ENCODE measurements at regions not wholly inside any gene's neighbourhood (a gene's known extent, or its start where the extent isn't known, plus 50 kb on each side); places are given as distances from the start of the nearest gene placed in this dataset.

DNA sequence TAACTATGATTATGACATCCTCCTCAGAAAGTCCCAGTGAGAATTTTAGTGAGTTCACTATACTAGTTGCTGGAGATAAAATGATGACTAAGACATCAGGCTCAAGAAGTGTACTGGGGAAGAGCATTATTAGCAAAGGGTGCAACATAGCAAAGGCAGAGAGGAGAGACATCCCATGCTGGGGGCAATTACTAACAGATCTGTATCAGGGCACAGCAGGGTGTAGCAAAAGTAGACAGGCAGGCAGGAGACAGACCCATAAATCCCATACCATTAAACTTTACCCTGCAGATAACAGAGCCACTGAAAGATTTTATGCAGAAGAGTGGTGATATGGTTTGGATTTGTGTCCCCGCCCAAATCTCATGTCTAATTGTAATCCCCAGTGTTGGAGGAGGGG lies 161.7 kb downstream of the SP3 start:
- no peak for TF ChIP-seq POLR2AphosphoS5 (IDR thresholded peaks at IDR 0.05)
- no peak for TF ChIP-seq POLR2A (IDR thresholded peaks at IDR 0.05)
- TF ChIP-seq, protein P1, sequence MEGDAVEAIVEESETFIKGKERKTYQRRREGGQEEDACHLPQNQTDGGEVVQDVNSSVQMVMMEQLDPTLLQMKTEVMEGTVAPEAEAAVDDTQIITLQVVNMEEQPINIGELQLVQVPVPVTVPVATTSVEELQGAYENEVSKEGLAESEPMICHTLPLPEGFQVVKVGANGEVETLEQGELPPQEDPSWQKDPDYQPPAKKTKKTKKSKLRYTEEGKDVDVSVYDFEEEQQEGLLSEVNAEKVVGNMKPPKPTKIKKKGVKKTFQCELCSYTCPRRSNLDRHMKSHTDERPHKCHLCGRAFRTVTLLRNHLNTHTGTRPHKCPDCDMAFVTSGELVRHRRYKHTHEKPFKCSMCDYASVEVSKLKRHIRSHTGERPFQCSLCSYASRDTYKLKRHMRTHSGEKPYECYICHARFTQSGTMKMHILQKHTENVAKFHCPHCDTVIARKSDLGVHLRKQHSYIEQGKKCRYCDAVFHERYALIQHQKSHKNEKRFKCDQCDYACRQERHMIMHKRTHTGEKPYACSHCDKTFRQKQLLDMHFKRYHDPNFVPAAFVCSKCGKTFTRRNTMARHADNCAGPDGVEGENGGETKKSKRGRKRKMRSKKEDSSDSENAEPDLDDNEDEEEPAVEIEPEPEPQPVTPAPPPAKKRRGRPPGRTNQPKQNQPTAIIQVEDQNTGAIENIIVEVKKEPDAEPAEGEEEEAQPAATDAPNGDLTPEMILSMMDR (IDR thresholded peaks at IDR 0.05), result no peak
- DNase-seq (ENCODE audit: low spot score), result no peak
- Histone ChIP-seq H3K9me3 (no peaks in the 10 kb centered on the region), H3K4me1 (replicated peaks) (no peaks in the 10 kb centered on the region), H3K4me3 (no peak overlapping the region), H3K27ac (no peak overlapping the region), H3K36me3 (no peaks in the 10 kb centered on the region), H3K27me3 (replicated peaks; ENCODE audit: insufficient read depth) (no peaks in the 10 kb centered on the region)
- intact Hi-C loops (cut with DNase I), result no loop called here
- 89% methylated on average over 1 of the region's 1 CpG for WGBS

DNA sequence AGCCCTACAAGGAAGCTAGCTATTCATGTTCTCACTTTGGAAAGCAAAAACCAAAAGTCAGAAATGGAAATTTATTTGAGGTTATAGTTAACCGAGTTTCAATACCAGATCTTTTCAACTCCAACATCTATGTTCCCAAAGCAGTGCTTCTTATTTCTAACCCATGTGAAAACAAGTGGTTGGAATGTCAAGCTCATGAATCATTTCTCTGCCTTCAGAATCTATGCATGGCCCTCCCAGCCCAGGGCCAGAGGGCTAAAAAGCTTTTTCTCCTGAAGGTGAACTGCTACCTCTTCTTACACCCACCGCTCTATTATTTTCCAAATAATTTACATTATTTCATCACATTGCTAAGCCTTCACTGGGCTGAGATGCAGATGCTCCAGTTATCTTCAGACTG lies 158.4 kb downstream of the SP3 start:
- TF ChIP-seq, protein P1 (IDR thresholded peaks at IDR 0.05), result no peak
- TF ChIP-seq POLR2AphosphoS5 (IDR thresholded peaks at IDR 0.05) (no peak), POLR2A (IDR thresholded peaks at IDR 0.05) (no peak)
- WGBS, result 93% methylated on average over 2 of the region's 2 CpGs
- no peaks in the 10 kb centered on the region for H3K9me3 ChIP-seq
- H3K27ac ChIP-seq, result no peak overlapping the region
- no peak for DNase-seq (ENCODE audit: low spot score)
- no peaks in the 10 kb centered on the region for H3K36me3 ChIP-seq
- no peaks in the 10 kb centered on the region for H3K4me1 ChIP-seq (replicated peaks)
- H3K4me3 ChIP-seq, result no peak overlapping the region
- intact Hi-C loops (cut with DNase I), result no loop called here
- no peaks in the 10 kb centered on the region for H3K27me3 ChIP-seq (replicated peaks; ENCODE audit: insufficient read depth)

DNA sequence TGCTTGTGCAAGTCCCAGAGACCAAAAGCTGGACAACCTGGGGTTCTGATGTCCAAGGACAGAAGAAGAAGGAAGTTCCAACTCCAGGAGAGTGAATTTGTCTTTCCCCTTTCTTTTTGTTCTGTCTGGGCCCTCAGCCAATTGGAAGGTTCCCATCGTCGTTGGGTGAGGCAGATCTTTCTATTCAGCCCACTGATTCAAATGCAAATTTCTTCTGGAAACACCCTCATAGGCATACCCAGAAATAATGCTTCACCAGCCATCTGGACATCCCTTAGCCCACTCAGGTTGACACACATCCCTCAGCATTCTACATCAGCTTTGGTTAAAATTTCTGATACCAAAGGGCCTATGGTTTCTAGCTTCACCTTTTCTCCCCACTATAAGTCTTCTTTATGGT lies 156.5 kb downstream of the SP3 start:
- intact Hi-C loops (cut with DNase I), result no loop called here
- no peak for DNase-seq (ENCODE audit: low spot score)
- WGBS, result 26% methylated on average over 2 of the region's 2 CpGs

DNA sequence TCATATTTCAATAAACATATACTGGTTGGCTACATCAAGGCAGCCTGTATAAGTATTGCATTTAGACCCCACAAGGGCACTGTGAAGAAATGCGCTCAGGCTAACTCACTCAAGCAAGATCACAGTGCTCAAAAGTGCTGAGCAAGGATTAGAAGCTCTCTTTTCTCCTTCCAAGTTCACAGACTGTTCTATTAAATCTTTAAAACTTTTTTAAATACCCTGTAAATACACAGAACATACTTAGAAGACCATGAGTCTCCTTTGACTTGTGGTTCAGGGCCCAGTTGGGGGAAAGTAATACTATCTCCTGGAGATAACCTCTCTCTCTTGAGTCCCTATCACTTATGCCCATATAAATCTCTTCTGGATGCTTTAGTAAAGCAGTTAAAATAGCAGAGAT lies 152.9 kb downstream of the SP3 start:
- intact Hi-C loops (cut with DNase I), result no loop called here
- WGBS, result 72% methylated on average over 1 of the region's 1 CpG
- DNase-seq (ENCODE audit: low spot score), result no peak
- Histone ChIP-seq H3K4me3 (no peak overlapping the region), H3K4me1 (replicated peaks) (no peaks in the 10 kb centered on the region), H3K36me3 (no peaks in the 10 kb centered on the region), H3K27ac (no peak overlapping the region), H3K9me3 (no peaks in the 10 kb centered on the region), H3K27me3 (replicated peaks; ENCODE audit: insufficient read depth) (no peaks in the 10 kb centered on the region)
- TF ChIP-seq POLR2A (IDR thresholded peaks at IDR 0.05) (no peak), POLR2AphosphoS5 (IDR thresholded peaks at IDR 0.05) (no peak)
- TF ChIP-seq, protein P1 (IDR thresholded peaks at IDR 0.05), result no peak

More for the DNA sequence above, 156.5 kb downstream of the SP3 start:
- Histone ChIP-seq H3K9me3 (no peaks in the 10 kb centered on the region), H3K36me3 (no peaks in the 10 kb centered on the region), H3K27ac (no peak overlapping the region), H3K27me3 (replicated peaks; ENCODE audit: insufficient read depth) (no peaks in the 10 kb centered on the region), H3K4me3 (no peak overlapping the region), H3K4me1 (replicated peaks) (no peaks in the 10 kb centered on the region)
- TF ChIP-seq POLR2A (IDR thresholded peaks at IDR 0.05) (no peak), POLR2AphosphoS5 (IDR thresholded peaks at IDR 0.05) (no peak)
- TF ChIP-seq, protein P1 (IDR thresholded peaks at IDR 0.05), result no peak

DNA sequence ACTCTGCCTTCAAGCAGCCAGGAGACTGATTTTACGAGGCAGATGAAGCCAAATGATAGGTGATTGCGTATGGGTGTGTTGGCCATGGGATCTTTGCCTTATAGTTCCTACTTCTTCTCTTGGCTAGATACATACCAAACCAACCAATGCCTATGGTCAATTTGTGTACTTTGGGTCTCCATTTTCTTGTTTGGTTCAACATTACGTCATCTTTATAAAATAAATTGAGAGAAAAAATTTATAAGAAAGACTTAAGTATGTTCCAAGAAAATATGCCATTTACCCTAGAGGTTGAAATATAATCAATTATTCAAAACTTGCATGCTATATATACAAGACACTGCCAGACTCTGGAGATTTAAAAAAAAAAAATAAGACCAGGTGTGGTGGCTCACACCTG lies 150.9 kb downstream of the SP3 start:
- Histone ChIP-seq H3K4me3 (no peak overlapping the region), H3K4me1 (replicated peaks) (no peaks in the 10 kb centered on the region), H3K36me3 (no peaks in the 10 kb centered on the region), H3K27ac (no peak overlapping the region), H3K9me3 (no peaks in the 10 kb centered on the region), H3K27me3 (replicated peaks; ENCODE audit: insufficient read depth) (no peaks in the 10 kb centered on the region)
- TF ChIP-seq, protein P1 (IDR thresholded peaks at IDR 0.05), result no peak
- TF ChIP-seq POLR2AphosphoS5 (IDR thresholded peaks at IDR 0.05), result no peak
- TF ChIP-seq POLR2A (IDR thresholded peaks at IDR 0.05), result no peak
- intact Hi-C loops (cut with DNase I), result no loop called here
- DNase-seq (ENCODE audit: low spot score), result no peak
- 82% methylated on average over 3 of the region's 3 CpGs for WGBS

Measured in prostate gland (tissue), 2 donors.